ENCODE measurements at regions not wholly inside any gene's neighbourhood (a gene's known extent, or its start where the extent isn't known, plus 50 kb on each side); places are given as distances from the start of the nearest gene placed in this dataset.
"Not testable (repeated sequence)": the region's sequence is repeated elsewhere in the genome, so short reads cannot be mapped to it uniquely, and the experiment has no call there.

GRCh38 chr9:135173066-135173465 lies 85.6 kb downstream of the OLFM1 start:
- DNase-seq, result no peak

DNA sequence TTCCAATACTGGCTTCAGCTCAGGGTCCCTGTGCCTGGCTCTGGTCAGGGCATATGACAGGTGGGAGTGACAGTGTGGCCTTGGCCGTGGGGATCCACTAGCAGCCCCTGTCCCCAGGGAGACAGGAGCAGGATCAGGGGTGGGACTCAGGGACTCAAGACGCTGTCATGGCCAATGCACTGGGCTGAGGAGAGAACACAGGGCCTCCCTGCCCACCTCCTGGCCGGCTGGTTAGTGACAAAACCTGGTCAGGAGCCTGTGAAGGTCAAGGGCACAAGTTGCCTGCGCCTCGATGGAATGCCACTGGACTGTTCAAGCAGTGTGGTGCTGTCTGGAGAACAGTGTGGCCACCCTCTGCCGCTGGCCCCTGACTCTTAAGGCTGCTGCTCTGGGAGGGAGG lies 86.8 kb downstream of the OLFM1 start:
- no peak for DNase-seq

DNA sequence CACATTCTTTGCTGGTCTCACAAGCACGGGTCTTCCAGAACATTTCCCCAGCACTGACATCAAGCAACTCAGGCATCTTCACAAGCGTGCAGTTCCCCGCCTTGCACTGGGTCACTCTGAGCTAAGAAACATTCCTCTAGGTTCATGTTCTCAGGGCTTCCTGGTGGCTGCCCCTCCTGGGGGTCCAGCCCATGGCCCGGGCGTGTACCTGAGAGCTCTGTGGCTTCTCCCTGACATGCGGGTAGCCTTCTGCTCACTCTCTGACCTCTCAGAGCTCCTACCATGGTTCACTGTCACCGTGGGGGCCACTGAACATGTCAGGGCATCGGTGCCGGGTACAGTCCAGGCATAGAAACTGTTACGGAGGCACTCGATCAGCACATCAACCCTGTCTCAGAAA lies 87.5 kb downstream of the OLFM1 start:
- no peak for DNase-seq

DNA sequence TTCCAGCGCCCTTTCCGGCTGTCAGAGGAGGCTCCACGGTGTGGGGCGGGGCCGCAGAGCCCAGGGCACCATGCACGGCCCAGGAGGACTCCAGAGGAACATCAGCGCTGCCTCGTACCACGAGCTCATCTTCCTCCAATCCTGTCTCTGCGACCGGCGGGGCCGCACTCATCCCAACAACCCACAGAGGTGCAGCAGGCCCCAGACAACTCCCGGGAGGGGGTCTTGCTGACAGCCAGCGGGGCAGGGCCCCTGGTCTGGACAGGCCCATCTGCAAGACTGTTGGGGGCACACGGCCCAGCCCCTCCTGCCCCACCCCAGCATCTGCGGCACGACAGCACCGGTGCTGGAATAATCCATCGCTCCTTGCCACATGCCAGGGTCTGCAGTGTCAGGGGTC lies 88.8 kb downstream of the OLFM1 start:
- DNase-seq, result no peak

- not testable (repeated sequence) for DNase-seq
Measured at GRCh38 chr9:135177562-135177961, 90.1 kb downstream of the OLFM1 start.

DNA sequence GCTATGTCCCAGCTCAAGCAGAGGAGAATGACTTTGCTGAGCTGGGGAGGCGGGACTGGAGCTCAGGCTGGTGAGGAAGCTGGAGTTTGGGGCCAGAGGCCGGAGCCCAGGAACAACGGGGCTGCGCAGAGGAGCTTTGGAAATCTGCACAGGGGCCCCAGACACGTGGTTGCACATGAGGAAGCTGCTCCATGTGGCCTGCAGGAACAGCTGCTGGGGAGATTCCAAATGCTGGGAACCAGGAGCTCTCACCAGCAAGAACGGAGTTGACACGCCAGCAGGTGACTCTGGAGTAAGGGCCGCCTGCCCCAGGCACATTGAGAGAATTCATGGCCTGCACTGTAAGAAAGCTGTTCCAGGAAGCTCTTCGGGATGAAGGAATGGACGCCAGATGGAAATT lies 91.0 kb downstream of the OLFM1 start:
- no peak for DNase-seq

DNA sequence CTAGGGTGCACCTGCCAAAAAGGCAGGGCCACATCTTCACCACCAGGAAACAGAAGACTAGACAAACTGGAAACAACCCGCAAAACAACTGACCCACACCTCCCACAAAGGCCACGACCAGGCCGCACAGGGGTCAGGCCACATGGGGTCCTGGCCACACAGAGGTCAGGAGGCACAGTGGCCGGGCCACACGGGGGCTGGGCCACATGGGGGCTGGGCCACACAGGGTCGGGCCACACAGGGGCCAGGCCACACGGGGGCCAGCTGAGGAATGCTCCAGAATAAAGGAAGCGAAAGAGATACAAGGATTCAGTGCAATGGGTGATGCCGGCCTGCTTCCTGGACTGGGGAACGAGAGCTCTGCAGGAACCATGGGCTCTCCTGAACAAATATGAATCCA lies 91.6 kb downstream of the OLFM1 start:
- DNase-seq, result no peak

- no peak for DNase-seq
Measured at GRCh38 chr9:135179976-135180375, 92.5 kb downstream of the OLFM1 start.

DNA sequence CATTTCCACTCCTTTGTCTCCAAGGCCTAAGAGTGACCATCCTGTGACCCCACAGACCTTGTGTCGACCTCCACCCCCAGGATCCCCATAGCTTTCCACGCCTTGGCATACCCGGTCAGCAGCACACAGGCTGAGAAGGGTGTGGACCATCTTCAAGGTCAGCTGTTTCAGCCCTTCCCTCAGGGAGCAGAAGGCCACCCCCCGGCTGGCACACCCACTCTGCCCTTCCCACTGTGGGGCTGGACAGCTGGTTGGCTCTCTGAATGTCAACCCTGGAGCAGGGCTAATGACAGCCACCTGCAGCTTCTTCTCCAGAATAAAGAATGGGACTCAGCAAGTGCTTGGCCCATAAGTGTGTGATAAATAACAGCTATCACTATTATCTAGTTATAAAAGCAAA lies 93.1 kb downstream of the OLFM1 start:
- no peak for DNase-seq

DNA sequence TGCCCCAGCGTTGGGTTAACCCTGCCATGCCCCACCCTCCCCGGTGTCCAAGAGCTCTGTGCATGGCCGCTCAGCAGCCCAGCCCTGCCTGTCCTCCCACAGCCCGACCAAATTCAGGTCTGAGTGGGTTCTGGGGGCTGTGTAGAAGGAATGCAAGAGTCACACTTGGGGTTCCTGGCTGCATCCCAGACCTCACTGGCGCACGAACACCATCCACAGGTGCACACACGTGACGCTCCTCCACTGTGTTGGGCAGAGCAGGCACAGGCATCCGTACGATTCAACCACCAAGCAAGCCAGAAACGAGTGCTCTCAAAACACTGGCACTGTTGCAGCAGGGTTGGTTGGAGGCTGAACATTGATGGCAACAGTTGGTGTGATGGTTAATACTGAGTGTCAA lies 93.9 kb downstream of the OLFM1 start:
- DNase-seq, result no peak

DNA sequence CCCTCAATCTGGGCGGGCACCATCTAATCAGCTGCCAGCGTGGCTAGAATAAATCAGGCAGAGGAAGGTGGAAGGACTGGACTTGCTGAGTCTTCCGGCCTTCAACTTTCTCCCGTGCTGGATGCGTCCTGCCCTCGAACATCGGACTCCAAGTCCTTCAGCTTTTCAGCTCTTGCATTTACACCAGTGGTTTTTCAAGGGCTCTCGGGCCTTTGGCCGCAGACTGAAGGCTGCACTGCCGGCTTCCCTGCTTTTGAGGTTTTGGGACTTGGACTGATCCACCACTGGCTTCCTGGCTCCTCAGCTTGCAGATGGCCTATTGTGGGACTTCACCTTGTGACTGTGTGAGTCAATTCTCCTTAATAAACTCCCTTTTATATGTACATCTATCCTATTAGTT lies 94.4 kb downstream of the OLFM1 start:
- not testable (repeated sequence) for DNase-seq

- DNase-seq, result no peak
Measured at GRCh38 chr9:135183069-135183468, 95.6 kb downstream of the OLFM1 start.

DNA sequence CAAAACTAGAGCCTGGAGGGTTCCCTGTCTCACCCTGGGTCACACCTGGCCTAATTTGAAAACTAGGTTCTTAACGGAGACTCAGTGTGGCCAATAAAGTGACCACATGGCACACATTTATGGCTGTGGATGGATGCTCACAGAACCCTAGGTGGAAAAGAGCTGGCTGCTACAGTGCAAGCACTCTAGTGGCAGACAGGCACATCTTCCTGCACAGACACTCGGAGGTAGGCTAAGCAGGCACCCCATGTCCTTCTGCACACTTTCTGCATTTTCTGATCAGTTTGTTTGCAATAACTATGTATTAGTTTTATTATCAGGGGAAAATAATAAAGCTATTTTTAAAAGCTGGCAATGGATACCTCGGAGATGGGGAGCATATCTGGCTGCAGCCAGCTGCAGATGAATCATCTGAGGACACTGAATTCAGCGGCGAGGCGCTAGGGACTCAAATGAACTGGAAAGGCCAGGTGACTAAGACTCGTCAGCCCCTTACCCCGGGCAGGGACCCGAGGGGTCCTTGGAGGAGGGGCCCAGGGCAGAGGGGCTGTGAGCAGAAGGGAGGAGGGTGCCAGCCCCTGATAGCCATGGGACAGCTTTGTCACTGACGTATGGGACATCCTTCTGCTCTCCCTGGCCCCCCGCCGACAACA lies 96.2 kb downstream of the OLFM1 start:
- DNase-seq, result no peak

DNA sequence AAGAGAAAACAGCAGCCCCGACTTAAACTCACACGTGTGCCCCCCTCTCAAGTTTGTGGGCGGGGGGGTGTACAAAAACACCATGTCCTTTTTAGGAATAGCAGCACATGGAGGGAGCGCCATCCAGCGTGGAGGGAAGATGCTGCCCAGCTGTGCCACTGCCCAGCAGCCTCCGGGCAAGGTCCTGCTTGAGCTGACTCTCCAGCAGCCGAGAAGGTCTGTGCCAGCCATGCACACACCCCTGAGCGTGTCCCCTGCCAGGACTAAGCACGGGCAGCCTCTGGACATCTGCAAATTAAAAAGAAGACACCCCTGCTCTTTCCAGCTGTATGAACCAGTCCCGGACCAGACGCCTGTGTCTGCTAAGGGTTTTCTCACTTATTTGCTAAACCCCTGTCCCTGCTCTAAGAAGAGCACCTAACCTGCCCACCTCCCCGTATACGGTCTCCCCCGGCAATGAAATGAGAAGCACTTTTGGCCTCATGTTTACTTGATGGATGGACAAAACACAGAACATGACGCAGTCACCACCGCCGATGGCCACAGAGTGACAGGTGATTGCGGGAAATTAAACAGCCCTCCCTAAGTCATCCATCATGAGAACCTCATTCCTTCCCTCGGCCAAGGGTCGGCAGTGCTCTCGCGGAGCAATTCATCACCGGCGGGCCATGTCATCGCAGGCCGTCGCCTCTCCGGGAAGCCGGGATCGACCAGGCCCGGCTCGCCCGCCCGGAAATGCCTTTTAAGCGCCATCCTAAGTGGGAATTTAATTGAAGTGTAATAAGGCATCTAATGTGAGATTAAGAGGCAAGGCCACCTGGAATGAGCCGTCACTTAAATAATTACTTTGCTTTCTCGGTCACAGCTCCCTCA lies 96.9 kb downstream of the OLFM1 start:
- DNase-seq, result no peak

GRCh38 chr9:135185060-135185459 lies 97.6 kb downstream of the OLFM1 start:
- no peak for DNase-seq

GRCh38 chr9:135186248-135187164 lies 99.0 kb downstream of the OLFM1 start:
- DNase-seq, result no peak

- DNase-seq, result no peak
Measured at GRCh38 chr9:135187365-135187764, 99.9 kb downstream of the OLFM1 start.

GRCh38 chr9:135188681-135189151 lies 101.2 kb downstream of the OLFM1 start:
- no peak for DNase-seq

DNA sequence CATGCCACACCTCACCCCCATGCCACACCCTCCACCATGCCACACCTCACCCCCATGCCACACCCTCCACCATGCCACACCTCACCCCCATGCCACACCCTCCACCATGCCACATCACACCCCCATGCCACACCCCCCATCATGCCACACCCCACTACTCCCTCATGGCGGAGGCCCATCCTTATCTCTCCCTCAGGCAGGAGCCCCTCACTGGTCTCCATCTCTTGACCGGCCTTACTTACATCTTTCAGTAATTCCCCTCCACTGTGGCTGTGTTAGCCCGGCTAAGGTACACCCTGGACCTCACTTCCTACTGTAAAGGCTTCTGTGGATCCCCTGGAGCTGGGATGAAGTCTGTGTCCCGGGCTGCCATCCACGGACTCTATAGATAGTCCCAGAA lies 102.0 kb downstream of the OLFM1 start:
- DNase-seq, result no peak

GRCh38 chr9:135190789-135191577 lies 103.5 kb downstream of the OLFM1 start:
- no peak for DNase-seq

- DNase-seq, result no peak
Measured at GRCh38 chr9:135192686-135193085, 105.2 kb downstream of the OLFM1 start.

GRCh38 chr9:135195975-135196374 lies 108.5 kb downstream of the OLFM1 start:
- DNase-seq, result not testable (repeated sequence)
